Stimulated activated CD4-positive, alpha-beta T cell treated with anti-CD3 and anti-CD28 coated beads, Interleukin-1b, Interleukin-23, amount 100 ng/mL, for 48 hours (primary cell): ENCODE measurements at regions not wholly inside any gene's neighbourhood (a gene's known extent, or its start where the extent isn't known, plus 50 kb on each side); places are given as distances from the start of the nearest gene placed in this dataset.
"Not testable (repeated sequence)": the region's sequence is repeated elsewhere in the genome, so short reads cannot be mapped to it uniquely, and the experiment has no call there.

Source experiments
- DNase-seq: peaks from one replicate; pipeline ENCODE4 v3.0.0-alpha.2; 2020

DNA sequence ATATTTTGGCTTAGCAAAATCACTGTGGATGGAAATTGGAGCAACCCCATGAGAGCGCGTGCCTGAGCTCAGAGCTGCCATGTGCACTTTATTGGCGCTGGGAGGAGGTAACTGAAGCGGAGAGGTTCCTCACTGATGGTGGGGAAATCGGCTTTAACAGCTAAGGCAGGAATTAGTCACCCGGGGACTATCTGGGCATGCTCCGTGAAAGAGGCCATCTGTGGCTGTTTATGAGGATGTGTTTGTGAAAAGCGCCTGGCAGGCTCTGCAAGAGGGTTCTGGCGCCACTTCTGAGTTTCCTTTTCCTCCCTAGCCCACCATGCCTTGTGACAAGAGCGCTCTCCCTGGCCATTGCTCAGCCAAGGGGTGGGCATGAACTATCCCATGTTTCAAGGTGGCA lies 815.6 kb downstream of the UQCRFS1 start:
- no peak for DNase-seq

DNA sequence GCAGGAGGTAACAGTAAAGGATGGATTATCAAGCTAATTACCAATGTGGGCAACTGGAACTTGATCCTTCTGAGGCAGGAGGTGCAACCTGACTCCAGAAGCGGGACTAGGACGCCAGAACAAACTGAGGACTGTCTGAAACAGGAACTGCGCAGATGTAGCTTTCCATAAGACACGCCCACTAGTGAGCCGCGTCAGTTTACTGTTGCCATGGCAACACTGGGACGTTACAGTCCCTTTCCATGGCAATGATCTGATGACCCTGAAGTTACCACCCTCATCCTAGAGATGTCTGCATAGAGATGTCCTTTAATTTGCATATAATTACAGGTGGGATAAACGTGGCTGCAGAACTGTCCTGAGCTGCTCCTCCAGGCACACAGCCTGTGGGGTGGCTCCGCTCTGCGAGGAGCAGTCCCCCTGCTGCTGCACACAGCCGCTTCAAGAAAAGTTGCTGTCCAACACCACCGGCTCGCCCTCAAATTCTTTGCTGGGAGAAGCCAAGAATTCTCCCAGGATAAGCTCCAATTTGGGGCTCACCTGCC lies 816.6 kb downstream of the UQCRFS1 start:
- DNase-seq: no peak

DNA sequence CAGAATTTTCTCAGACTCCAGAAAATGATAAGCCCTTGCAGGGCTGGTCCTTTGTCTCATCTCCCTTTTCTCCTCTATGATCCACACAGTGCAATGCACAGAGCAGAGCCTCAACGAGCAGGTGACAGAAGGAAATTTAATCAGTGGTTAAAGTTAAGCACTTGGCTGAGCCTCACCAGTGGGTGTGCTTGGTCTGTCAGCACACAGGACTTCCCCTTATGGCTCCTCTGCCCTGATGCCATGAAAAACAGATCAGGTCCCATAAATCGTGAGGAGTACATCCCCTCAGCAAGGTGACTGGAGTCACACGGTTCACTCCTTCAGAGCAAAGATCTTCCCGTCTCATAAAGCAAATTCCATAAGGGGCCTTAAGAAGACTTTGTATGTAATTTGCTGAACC lies 818.2 kb downstream of the UQCRFS1 start:
- DNase-seq: no peak

DNA sequence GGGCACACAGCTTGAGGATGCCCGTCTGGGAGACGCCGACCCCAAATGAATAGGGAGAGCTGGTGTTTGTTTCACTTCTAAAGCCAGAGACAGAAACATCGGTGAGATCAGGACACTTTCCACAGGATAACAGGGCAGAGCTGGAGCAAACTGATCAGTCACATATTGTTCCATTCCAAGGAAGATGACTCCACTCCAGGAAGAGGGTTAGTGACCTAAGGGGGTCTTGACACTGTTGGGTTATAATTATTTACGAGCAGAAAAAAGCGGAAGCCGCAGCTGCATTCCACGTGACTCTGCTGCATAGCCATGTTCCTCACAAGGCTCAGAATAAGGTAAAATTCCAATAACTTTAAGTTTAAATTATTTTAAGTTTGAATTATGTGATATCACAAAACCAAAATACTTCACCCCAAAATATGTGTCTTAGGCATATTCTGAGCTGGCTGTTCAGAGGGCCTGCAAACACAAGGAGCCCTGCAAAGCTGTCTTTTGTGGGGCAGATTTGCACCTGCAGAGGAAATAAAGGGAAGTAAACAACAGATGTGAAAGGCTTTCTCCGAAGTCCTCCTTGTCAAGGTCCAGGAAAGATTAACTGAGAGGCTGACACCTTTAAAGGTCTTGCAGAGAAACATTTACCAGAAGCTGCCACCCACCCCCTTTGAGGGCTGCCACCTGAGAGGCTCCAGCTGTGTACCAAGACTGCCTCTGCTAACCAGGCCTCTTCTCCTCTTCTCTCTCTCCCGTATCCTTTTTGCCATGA lies 819.2 kb downstream of the UQCRFS1 start:
- no peak for DNase-seq

DNA sequence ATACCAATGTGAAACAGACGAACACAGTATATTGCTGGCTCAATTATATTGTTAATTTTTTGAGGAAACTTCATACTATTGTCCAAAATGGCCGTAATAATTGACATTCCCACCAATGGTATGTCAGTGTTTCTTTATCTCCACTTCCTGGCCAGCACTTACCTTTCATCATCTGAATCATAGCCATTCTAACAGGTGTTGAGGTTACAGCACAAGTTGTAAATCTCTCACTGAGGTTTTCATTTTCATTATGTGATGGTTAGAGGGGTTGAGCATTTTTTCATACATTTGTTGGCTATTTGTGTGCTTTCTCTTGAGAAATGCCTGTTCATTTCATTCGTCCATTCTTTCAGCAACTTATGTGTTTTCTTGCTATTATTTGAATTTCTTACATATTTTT lies 824.0 kb downstream of the UQCRFS1 start:
- no peak for DNase-seq

DNA sequence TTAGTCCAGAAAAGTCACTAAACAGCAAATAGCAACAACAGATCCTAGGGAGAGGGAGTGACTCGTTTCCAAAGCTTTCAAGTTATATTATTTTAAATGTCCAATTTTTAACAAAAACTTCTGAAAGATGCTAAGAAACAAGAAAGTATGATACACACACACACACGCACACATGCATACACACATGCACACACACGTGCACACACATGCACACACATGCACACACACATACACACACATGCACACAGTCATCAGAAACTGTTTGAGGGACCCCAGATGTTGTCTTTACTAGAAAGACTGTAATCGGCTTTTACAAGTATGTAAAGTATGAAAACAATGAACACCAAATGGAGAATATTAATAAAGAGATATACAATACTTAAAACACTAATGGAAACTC lies 825.4 kb downstream of the UQCRFS1 start:
- no peak for DNase-seq

DNA sequence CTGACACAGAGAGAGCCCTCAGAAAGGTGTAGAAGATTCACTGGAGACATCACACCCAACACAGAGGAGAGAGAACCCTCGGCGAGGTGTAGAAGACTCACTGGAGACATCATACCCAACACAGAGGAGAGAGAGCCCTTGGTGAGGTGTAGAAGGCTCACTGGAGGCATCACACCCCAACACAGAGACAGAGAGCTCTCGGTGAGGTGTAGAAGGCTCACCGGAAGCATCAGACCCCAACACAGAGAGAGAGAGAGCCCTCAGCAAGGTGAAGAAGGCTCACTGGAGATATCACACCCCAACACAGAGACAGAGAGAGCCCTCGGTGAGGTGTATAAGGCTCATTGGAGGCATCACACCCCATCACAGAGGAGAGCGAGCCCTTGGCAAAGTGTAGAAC lies 826.5 kb downstream of the UQCRFS1 start:
- DNase-seq: no peak

DNA sequence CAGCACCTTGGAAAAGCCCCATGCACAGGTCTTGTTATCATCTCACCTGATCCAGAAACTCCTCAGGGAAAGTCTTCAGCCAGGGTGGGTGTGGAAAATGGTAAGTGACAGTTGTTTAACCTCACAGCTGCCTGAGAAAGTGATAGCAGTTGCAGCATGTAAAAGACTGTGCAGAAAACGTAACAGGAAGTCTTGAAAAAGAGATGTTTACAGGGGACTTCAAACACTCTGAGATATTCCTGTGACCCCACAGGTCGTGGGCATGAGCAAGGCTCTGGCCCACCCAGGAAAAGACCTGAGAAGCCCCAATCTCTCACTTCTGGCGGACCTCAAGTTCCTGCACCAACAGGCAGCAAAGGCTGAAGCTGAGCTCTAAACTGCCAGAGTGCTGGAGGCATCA lies 826.9 kb downstream of the UQCRFS1 start:
- no peak for DNase-seq

DNA sequence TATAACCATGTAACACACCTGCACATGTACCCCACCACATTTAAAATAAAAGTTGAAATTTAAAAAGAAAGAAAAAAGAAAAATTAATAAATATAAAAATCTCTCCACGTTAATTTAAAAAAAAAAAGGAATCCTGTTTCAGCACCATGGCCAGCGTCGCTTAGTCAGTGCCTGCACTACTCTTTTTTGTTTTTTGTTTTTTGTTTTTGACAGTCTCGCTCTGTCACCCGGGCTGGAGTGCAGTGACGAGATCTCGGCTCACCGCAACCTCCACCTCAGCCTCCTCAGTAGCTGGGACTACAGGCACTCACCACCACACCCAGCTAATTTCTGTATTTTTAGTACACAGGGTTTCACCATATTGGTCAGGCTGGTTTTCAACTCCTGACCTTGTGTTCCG lies 835.9 kb downstream of the UQCRFS1 start:
- DNase-seq: peak; percentile 6

DNA sequence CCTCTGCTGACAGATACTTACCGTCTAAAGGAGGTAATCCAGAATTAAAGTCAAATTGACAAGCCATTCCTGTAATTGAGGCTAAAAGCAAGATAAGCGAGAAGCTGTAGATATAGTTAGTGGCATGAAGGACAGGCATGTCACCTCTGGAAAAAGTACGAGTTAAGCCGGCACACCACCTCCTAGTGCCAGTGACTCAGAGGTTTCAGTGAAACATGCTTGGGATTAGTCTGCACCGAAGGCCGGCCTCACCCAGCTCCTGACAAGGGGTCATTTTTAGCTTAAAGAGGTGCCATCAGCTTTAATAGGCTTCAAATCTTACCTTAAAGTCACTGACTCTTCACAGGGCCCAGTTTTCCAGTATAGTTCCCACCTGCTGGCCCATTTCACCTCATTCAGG lies 838.0 kb downstream of the UQCRFS1 start:
- no peak for DNase-seq

DNA sequence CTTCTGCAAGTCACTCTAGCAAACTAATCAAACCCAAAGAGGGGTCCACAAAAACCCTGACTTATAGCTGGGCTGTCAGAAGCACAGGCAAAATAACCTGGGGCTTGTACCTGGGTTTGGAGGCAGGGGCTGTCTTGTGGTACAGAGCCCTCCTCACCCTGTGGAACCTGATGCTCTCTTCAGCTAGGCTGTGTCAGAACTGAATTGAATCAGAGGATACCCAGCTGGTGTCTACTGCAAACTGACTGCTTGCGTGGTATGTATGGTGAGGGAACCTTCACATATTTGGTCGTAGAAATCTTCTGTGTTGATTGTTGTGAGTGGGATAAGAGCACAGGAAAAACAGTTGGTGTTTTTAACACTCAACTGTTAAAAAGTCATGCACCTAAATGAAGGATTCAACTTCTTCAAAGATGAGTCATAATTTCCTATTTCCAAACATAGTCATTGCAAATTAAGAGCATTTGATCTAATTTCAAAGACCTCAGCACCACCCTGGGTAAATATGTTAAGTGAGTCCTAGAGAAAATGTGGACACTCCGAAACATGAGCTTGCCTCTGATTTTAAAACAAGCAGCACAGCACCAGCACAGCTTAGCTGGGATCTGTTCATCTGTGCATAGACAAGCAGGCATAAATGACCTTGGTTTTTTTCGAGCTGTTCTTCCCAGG lies 840.2 kb downstream of the UQCRFS1 start:
- no peak for DNase-seq

DNA sequence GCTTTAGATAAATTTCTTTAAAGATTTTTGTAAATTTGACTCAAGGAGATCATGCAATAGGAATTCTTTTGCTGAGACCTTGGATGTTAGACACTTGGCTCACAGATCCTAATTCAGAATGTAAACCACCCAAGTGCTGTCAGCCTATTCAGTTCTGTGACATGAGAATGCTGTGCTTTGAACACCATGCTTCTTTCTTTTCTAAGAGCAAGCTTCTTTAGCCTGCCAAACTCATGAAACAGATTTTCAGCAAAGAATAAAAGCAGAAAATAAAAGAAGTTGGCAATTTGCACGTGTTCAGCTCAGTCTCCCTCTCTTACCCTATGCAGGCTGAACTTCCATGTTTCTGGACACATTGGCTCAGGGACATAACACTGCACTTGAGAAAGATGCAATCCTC lies 845.8 kb downstream of the UQCRFS1 start:
- DNase-seq: no peak

DNA sequence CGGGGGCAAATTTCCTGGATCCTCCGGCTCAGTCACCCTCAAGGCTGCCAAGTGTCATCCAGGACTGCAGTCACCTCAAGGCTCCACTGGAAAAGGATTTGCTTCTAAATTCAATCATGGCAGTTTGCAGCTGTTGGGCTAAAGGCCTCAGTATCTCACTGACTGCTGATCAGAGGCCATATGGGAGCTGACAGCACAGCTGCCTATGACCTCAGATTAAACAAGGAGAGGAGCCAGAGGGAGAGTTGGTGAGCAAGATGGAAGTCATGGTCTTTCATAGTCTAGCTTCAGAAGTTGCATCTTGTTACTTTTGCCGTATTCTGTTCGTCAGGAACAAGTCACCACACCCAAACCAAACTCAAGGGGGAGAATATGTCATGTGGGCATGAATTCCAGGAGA lies 849.7 kb downstream of the UQCRFS1 start:
- no peak for DNase-seq

DNA sequence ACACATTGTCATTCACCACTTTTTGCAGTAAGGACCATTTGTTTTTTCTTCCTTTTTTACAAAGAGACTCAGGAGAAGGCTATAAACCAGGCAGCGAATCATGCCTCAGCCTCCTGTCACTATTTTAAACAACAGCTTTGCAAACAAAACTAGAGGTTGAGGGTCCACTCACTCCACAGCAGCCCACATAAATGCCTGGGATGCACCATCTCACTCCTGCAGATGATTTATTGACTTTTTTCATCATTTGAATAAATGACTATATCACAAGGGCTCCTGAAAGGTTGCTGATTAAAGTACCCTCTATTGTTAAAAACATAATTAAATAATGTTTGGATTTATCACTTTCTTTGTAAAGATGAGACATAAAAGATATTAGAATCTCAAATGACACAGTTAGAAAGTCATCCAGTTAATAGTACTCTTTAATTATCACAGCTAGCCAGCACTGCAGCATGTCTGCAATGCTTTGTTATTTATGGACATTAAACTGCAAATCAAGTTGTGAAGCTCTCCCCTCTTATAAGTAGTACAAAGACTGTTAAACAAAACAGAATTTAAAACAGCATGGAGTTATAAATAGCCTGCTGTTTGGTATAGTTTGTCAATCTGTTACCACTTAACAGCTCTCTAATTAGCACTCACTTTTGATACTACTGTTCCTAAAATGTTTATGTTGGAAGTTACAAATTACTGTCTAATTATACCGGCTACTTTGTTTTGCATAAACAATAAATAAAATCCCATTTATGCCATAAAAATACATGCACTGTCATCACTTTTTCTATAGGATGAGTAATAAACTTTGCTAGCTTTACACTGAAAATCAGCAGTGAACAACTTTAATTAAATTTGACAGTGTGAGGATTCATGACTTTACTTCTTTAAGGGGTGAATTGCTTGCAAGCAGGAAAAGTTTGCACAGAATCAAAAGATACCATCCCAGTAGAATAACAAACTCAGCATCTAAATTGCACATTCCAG lies 853.2 kb downstream of the UQCRFS1 start:
- DNase-seq: no peak

DNA sequence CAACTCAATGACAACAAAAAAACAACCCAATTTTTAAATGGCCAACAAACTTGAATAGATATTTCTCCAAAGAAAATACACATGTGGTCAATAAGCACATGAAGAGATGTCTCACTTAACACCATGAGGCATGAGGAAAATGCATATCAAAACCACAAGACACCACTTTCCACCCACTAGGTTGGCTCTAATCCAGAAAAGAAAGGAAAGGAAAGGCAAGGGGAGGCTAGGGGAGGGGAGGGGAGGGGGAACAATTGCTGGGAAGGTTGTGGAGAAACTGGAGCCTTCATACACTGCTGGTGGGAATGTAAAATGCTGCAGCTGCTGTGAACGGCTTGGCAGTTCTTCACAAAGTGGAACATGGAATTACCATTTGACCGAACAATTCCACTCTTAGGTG lies 854.3 kb downstream of the UQCRFS1 start:
- DNase-seq: no peak

DNA sequence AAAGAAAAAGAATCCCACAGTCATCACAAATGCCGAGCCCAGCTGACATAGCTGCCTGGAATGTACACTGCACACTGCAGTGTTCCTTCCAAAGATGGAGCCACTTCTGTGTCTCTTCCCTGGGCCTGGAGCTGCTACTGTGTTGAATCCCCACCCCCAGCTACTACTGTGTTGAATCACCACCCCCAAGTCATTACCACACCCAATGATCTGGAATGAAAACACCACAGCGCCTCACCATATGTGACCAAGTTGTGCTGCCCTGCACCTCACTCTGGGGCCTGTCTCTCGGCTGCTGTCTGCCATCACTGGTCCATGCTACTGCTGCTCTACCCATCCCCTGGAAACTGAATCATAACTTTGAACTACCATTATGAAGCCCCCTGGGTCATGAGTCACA lies 861.2 kb downstream of the UQCRFS1 start:
- DNase-seq: no peak

DNA sequence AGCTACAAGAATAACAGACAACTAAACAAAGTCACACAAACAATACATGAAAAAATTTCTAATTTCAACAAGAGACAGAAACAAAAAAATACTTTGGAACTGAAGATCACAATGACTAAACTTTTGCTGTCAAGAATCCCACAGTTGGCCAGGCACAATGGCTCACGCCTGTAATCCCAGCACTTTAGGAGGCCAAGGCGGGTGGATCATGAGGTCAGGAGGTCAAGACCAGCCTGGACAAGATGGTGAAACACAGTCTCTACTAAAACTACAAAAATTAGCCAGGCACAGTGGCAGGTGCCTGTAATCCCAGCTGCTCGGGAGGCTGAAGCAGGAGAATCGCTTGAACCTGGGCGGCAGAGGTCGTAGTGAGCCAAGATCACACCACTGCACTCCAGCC lies 861.6 kb downstream of the UQCRFS1 start:
- not testable (repeated sequence) for DNase-seq

DNA sequence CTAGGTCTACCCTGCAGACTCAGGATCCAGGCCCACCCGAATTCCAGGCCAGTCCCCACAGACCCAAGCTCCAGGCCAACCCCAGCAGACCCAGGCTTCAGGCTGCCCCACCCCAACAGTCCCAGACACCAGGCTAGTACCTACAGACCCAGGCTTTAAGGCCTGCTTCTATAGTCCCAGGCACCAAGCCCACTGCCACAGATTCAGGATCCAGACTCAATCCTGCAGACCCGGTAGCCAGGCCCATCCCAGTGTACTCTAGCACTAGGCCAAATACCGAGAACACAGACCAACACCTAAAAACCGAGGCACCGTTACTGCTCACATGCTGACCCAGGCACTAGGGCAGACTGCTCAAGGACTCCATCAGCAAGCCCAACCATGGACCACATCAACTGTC lies 862.3 kb downstream of the UQCRFS1 start:
- no peak for DNase-seq

DNA sequence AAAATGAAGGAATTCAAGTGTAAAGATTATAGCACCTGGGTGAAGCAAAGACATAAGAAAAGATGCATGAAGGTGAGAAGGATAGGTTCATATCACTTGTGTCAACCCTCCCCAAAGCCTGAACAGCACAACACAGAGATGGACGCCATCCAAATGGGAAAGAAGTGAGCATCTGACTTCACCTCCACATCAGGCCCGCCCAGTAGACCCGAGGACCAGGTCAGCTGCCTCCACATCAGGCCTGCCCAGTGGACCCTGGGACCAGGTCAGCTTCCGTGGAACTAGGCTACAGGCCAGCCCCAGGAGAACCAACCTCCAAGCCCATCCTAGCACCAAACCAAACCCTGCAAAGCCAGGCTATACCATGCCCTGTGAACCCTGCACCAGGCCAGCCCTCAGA lies 862.9 kb downstream of the UQCRFS1 start:
- DNase-seq: no peak

DNA sequence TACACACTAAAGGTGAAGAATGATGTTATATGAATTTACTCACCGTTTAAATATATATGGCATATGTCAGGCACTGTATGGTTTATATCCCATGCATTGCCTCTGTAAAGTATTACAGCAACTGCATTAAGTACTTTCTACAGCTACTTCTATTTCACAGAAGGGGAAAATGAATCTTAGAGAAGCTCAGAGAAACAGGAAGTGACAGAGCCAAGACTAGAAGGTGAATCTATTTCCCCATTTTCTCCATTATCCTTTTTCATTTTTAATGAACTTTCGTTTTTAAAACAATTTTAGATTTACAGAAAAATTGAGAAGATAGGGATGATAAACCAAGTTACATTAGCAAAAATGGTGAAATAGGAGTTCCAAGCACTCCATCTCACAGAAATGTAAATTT lies 863.3 kb downstream of the UQCRFS1 start:
- no peak for DNase-seq

DNA sequence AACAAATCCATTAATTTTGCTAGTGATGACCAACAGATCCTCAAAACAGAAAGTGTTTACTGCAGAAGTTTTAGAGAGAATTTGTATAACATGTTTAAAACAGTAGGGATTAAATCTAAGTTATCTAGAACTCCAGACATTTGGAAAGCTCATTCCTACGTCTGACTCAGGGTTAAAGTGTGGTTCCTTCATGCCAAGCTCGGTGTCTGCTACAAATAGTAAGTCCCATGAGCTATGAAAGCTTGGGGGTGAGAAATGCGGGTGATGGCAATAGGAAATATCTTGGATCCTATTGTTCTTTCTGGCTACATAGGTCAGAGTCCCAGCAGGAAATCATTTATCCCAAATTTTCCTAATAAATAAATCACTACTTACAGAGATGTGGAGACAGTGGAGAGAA lies 867.1 kb downstream of the UQCRFS1 start:
- no peak for DNase-seq

DNA sequence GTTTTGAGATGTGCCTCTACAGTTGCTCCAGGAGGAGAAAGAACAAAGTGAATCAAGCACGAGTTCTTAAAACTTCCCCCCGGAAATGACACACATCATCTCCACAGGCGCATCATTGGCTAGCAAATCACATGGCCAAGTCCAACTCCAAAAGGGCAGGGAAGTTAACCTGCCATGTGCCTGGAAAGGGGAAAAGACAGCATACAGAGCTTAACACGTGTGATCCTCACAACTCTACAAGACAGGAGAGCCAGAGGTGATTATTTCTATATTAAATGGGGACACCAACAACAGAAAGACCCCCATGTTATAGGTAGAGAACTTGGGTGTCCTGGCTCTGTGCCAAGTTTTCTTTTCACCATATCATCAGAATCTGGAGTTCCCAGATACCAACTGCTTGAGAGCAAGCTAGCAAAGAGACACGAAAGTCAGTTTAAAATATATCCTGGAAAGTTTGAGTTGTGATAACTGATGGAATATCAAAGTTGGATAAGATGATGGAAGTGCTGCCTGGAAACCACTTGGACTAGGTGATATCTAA lies 871.1 kb downstream of the UQCRFS1 start:
- no peak for DNase-seq

DNA sequence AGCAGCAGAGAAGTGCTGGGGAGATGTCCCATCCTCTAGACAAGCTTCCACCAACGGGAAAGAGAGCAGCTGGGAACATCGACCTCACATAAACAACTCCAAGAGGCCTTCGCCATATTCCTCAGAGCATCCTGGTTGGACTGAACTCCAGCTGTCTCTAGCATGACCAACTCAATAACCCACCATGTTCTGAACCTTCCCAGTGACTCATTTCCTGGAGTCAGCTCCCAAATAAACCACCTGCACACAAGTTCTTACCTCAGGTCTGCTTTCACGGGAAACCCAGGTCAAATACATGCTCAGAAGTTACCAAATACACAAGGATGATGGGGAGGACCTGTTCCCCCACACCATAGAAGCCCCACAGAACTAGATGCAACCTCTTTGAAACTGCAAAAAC lies 878.5 kb downstream of the UQCRFS1 start:
- DNase-seq: no peak
